HepG2 (cell line): ENCODE measurements at regions not wholly inside any gene's neighbourhood (a gene's known extent, or its start where the extent isn't known, plus 50 kb on each side); places are given as distances from the start of the nearest gene placed in this dataset.

ENCODE experiments used
- ARHGAP35 ChIP-seq: sonication (generic); formaldehyde crosslinking; IDR thresholded peaks from 2 replicates; pipeline ENCODE4 v1.9.0; 2022; ENCODE audit warnings: mild to moderate bottlenecking, inconsistent platforms, moderate library complexity, missing genetic modification reagents, borderline replicate concordance
- EEA1 ChIP-seq: sonication (generic); formaldehyde crosslinking; IDR thresholded peaks from 2 replicates; pipeline ENCODE4 v1.5.1; 2020; ENCODE audit warnings: mild to moderate bottlenecking, missing genetic modification reagents, borderline replicate concordance
- HES4 ChIP-seq: sonication (generic); formaldehyde crosslinking; IDR thresholded peaks from 2 replicates; pipeline ENCODE4 v1.9.0; 2021; ENCODE audit warnings: mild to moderate bottlenecking, missing genetic modification reagents, borderline replicate concordance
- JUND ChIP-seq: sonication (generic); formaldehyde crosslinking; IDR thresholded peaks from 2 replicates; pipeline ENCODE4 v1.8.0; 2022; ENCODE audit warnings: mild to moderate bottlenecking, missing genetic modification reagents
- SOX5 ChIP-seq: IDR thresholded peaks from 2 replicates; pipeline ENCODE4 v1.6.1; 2016; ENCODE audit warnings: borderline replicate concordance
- TEAD3 ChIP-seq: optimal IDR thresholded peaks from 2 replicates; pipeline ENCODE3; 2016; ENCODE audit warnings: borderline replicate concordance
- ZNF234 ChIP-seq: sonication (generic); formaldehyde crosslinking; conservative IDR thresholded peaks from 2 replicates; pipeline ENCODE4 v1.5.1; 2020; ENCODE audit warnings: mild to moderate bottlenecking, missing genetic modification reagents
- ZNF792 ChIP-seq: IDR thresholded peaks from 2 replicates; pipeline ENCODE4 v1.6.1; 2016
- TF ChIP-seq, protein P1 (sequence below): sonication (generic); formaldehyde crosslinking; IDR thresholded peaks from 2 replicates; pipeline ENCODE4 v1.4.0; 2020; ENCODE audit warnings: missing genetic modification reagents, borderline replicate concordance
- TF ChIP-seq, protein P2 (sequence below): IDR thresholded peaks from 2 replicates; pipeline ENCODE4 v1.6.1; 2016; ENCODE audit warnings: missing compliant biosample characterization, missing genetic modification reagents, borderline replicate concordance
- TF ChIP-seq, protein P3 (sequence below): sonication (generic); formaldehyde crosslinking; IDR thresholded peaks from 2 replicates; pipeline ENCODE4 v1.8.1; 2023; ENCODE audit warnings: missing genetic modification reagents, mild to moderate bottlenecking, borderline replicate concordance
- TF ChIP-seq, protein P4 (sequence below): sonication (generic); formaldehyde crosslinking; IDR thresholded peaks from 2 replicates; pipeline ENCODE4 v1.4.0; 2020; ENCODE audit warnings: missing genetic modification reagents
- TF ChIP-seq, protein P5 (sequence below): sonication (generic); formaldehyde crosslinking; IDR thresholded peaks from 2 replicates; pipeline ENCODE4 v1.4.0; 2020; ENCODE audit warnings: mild to moderate bottlenecking, missing genetic modification reagents, borderline replicate concordance
- TF ChIP-seq, protein P6 (sequence below): sonication (generic); formaldehyde crosslinking; IDR thresholded peaks from 2 replicates; pipeline ENCODE4 v1.4.0; 2020; ENCODE audit warnings: missing genetic modification reagents, borderline replicate concordance
- TF ChIP-seq, protein P7 (sequence below): IDR thresholded peaks from 2 replicates; pipeline ENCODE4 v1.6.1; 2016; ENCODE audit warnings: mild to moderate bottlenecking

DNA sequence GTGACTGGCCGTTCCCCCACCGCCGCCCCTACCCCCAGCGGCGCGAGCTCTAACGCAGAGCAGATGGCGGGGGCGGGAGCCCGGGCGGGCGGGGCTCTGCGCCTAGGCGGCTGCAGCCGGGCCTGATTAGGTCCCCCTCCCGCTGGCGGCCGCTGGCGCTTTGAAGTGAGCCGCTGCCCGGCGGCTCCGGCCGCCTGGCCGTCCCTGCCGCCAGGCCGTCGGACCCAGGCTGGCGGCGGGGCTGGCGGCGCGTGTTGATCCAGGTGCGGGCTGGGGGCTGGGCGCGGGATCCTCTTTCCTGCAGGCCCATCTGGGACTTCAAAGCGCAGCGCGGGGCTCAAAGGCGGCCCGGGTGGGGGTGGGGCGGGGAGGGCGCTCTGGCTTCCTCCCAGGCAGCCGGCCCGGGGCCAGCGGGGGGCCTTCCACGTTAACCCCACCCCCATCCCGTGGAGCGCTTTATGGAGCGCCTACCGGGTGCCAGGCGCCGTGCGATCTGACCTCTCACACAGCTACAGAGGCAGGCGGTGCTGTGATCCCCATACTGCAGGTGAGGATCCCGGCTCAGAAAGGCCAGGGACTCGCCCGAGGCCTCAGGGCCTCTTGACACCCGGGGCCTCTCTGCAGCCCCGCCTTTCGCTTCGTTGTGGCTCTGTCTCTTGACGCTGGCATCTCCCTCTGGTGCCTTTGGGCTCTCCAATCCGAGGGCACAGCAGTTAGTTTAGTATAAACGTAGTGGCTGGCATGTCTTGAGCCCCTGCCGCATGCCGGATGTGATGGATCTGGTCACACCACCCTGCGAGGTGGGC is 80.0 kb upstream of the NKD1 start (continued):
- TF ChIP-seq, protein P1, sequence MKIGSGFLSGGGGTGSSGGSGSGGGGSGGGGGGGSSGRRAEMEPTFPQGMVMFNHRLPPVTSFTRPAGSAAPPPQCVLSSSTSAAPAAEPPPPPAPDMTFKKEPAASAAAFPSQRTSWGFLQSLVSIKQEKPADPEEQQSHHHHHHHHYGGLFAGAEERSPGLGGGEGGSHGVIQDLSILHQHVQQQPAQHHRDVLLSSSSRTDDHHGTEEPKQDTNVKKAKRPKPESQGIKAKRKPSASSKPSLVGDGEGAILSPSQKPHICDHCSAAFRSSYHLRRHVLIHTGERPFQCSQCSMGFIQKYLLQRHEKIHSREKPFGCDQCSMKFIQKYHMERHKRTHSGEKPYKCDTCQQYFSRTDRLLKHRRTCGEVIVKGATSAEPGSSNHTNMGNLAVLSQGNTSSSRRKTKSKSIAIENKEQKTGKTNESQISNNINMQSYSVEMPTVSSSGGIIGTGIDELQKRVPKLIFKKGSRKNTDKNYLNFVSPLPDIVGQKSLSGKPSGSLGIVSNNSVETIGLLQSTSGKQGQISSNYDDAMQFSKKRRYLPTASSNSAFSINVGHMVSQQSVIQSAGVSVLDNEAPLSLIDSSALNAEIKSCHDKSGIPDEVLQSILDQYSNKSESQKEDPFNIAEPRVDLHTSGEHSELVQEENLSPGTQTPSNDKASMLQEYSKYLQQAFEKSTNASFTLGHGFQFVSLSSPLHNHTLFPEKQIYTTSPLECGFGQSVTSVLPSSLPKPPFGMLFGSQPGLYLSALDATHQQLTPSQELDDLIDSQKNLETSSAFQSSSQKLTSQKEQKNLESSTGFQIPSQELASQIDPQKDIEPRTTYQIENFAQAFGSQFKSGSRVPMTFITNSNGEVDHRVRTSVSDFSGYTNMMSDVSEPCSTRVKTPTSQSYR = peak; percentile 97
- TF ChIP-seq, protein P2, sequence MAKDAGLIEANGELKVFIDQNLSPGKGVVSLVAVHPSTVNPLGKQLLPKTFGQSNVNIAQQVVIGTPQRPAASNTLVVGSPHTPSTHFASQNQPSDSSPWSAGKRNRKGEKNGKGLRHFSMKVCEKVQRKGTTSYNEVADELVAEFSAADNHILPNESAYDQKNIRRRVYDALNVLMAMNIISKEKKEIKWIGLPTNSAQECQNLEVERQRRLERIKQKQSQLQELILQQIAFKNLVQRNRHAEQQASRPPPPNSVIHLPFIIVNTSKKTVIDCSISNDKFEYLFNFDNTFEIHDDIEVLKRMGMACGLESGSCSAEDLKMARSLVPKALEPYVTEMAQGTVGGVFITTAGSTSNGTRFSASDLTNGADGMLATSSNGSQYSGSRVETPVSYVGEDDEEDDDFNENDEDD (CRISPR knock-in tag) = peak; percentile 71; the same call in 1 of the 2 replicates
- TF ChIP-seq SOX5 (CRISPR knock-in tag) (peak; percentile 72), HES4 (CRISPR knock-in tag) (no peak; the same call in 1 of the 2 replicates), JUND (CRISPR knock-in tag) (0 out of 2 replicates have a peak, but pooled peaks have one; percentile 52), ZNF792 (CRISPR knock-in tag) (peak; percentile 55), ZNF234 (CRISPR knock-in tag) (0 out of 2 replicates have a peak, but pooled peaks have one; percentile 77), TEAD3 (CRISPR knock-in tag) (peak; percentile 74), ARHGAP35 (CRISPR knock-in tag) (no peak; the same call in 1 of the 2 replicates), EEA1 (CRISPR knock-in tag) (0 out of 2 replicates have a peak, but pooled peaks have one; percentile 30)
- TF ChIP-seq, protein P3, sequence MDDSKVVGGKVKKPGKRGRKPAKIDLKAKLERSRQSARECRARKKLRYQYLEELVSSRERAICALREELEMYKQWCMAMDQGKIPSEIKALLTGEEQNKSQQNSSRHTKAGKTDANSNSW (CRISPR knock-in tag) = no peak
- TF ChIP-seq, protein P4, sequence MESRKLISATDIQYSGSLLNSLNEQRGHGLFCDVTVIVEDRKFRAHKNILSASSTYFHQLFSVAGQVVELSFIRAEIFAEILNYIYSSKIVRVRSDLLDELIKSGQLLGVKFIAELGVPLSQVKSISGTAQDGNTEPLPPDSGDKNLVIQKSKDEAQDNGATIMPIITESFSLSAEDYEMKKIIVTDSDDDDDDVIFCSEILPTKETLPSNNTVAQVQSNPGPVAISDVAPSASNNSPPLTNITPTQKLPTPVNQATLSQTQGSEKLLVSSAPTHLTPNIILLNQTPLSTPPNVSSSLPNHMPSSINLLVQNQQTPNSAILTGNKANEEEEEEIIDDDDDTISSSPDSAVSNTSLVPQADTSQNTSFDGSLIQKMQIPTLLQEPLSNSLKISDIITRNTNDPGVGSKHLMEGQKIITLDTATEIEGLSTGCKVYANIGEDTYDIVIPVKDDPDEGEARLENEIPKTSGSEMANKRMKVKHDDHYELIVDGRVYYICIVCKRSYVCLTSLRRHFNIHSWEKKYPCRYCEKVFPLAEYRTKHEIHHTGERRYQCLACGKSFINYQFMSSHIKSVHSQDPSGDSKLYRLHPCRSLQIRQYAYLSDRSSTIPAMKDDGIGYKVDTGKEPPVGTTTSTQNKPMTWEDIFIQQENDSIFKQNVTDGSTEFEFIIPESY (CRISPR knock-in tag) = peak; percentile 58; the same call in 1 of the 2 replicates
- TF ChIP-seq, protein P5, sequence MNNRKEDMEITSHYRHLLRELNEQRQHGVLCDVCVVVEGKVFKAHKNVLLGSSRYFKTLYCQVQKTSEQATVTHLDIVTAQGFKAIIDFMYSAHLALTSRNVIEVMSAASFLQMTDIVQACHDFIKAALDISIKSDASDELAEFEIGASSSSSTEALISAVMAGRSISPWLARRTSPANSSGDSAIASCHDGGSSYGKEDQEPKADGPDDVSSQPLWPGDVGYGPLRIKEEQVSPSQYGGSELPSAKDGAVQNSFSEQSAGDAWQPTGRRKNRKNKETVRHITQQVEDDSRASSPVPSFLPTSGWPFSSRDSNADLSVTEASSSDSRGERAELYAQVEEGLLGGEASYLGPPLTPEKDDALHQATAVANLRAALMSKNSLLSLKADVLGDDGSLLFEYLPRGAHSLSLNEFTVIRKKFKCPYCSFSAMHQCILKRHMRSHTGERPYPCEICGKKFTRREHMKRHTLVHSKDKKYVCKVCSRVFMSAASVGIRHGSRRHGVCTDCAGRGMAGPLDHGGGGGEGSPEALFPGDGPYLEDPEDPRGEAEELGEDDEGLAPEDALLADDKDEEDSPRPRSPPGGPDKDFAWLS = no peak
- TF ChIP-seq, protein P6, sequence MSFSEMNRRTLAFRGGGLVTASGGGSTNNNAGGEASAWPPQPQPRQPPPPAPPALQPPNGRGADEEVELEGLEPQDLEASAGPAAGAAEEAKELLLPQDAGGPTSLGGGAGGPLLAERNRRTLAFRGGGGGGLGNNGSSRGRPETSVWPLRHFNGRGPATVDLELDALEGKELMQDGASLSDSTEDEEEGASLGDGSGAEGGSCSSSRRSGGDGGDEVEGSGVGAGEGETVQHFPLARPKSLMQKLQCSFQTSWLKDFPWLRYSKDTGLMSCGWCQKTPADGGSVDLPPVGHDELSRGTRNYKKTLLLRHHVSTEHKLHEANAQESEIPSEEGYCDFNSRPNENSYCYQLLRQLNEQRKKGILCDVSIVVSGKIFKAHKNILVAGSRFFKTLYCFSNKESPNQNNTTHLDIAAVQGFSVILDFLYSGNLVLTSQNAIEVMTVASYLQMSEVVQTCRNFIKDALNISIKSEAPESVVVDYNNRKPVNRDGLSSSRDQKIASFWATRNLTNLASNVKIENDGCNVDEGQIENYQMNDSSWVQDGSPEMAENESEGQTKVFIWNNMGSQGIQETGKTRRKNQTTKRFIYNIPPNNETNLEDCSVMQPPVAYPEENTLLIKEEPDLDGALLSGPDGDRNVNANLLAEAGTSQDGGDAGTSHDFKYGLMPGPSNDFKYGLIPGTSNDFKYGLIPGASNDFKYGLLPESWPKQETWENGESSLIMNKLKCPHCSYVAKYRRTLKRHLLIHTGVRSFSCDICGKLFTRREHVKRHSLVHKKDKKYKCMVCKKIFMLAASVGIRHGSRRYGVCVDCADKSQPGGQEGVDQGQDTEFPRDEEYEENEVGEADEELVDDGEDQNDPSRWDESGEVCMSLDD (CRISPR knock-in tag) = peak; percentile 65; the same call in 1 of the 2 replicates
- TF ChIP-seq, protein P7, sequence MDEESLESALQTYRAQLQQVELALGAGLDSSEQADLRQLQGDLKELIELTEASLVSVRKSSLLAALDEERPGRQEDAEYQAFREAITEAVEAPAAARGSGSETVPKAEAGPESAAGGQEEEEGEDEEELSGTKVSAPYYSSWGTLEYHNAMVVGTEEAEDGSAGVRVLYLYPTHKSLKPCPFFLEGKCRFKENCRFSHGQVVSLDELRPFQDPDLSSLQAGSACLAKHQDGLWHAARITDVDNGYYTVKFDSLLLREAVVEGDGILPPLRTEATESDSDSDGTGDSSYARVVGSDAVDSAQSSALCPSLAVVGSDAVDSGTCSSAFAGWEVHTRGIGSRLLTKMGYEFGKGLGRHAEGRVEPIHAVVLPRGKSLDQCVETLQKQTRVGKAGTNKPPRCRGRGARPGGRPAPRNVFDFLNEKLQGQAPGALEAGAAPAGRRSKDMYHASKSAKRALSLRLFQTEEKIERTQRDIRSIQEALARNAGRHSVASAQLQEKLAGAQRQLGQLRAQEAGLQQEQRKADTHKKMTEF (CRISPR knock-in tag) = peak; percentile 85
